Mucosa of gallbladder (tissue), 1 donor: ENCODE measurements at regions not wholly inside any gene's neighbourhood (a gene's known extent, or its start where the extent isn't known, plus 50 kb on each side); places are given as distances from the start of the nearest gene placed in this dataset.

ENCODE experiments used
- DNase-seq: peaks from one replicate; pipeline ENCODE4 v3.0.0-alpha.2; 2020; ENCODE audit warnings: low spot score
- donor health status: DM: no; HTN: no; CAD: no.

DNA sequence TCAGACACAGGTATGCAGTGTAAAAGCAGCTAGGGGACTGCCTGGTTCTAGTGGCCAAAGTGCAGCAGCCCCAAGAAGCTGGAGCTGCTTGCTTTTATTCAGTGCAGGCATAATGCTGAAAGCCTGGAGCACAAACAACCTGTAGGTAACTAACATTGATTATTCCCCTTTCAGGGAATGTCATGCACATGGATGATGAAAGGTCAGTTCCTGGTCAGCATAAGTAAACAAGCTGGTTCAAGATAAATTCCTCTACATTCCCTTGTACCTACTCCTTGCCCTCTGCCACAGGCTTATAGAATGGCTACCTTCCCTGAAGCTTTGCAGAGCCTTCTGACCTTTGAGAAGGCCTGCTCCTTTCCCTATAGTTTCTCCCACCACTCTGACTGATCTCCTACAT is 1318.5 kb upstream of the ADGRL3 start:
- DNase-seq: no peak

DNA sequence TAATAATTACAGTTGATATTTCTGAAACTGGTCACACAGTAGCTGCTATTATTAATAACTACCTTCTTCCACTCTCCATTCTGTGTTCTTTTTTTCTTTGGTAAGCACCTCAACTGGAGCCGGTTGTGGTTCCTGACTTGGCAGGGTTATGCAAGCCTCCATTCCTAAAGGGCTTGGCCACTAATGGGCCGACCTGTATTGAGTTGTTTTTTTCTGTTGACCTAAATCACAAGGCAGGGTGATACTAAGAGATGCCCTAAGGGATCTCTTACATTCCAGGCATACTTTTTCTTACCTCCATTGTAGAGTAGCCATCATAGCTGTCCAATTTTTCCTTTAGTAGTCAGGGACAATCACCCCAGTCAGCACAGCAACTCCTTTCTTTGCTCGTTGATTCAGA is 1295.8 kb upstream of the ADGRL3 start:
- no peak for DNase-seq

DNA sequence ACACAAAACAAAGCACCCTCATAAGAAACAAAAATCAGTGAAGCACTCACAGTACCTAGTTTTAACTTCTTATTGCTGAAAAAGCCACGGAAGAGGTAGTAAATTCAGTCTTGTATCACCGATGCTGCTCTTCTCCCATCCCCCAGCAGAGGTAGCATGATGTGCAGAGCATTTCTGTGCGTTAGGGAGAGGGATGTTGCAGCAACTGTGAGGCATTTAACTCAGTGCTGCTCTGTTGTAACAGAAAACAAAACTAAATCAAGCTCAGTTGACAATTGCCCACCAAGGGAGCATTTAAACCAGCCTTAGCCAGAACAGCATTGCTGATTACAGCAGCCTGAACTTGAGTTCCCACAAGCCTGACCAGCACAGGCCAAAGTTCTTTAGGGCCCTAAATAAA is 1279.7 kb upstream of the ADGRL3 start:
- no peak for DNase-seq

DNA sequence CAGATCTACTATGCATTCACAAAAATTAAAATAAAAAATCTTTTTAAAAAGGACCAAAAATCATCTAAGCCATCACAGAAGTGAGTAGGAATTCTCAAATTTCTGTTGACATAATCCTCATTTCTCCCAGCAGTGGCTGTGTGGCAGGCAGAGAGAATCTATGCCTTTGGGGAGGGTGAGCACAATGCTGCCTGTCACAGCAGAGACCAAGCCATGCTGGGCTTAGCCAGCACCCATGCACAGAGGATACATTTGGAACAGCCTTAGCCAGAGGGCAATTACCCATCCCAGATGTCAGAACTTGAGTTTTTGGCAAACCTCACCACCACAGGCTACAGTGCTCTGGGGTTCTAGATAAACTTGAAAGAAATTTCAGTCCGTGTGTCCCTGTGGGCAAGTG is 1274.8 kb upstream of the ADGRL3 start:
- DNase-seq: no peak

DNA sequence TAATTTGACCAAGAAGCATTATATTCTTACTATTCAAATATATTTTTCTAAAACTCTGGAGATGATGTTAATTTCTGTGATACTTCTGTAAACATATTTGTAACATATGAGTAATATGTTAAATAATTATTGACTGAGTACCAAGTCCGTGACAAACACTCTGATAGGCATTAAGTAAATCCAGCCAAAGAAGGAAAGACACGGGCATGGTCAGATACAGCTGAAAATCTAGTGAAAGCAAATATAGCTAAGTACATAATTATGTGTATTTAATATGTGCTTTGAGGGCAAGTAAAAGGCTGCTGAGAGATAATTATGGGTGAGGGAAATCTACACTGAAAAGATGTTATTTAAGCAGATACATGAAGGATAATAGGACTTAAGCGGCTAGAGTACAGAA is 1263.6 kb upstream of the ADGRL3 start:
- no peak for DNase-seq

DNA sequence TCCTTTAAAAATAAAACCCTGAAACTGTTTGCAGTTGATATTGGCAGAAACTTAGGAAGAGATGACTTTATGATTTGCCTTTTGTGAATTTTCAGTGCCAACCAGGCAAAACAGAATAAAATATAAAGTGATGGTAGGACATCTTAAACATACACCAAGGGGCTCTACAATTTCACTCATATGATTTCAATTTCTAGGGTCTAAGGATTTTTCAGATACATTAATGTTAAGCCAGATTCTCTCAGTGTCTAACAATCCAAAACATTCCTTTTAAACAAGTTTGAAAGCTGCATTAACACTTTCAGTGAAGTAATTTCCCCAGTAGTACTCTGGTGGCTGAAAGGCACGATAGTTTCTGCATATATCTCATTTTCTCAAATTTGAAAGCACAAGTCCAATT is 1262.0 kb upstream of the ADGRL3 start:
- no peak for DNase-seq

DNA sequence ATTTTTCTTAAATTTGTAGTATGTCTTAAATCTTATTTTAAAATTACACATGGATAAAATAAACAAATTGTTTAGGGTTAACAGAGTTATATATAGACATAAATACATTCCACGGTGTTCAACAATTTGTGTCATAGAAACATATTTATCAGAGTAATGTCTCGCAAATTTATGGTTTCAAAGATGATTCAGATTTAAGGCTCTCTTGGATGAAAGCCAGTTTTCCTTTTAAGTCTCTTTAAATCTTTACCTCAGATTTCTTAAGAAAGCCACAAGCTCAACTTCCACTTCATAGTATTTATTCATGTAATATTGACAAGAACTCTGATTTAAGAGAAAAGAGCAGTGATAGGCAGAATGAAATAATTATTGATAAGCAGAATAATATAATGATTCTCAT is 1254.8 kb upstream of the ADGRL3 start:
- DNase-seq: no peak

DNA sequence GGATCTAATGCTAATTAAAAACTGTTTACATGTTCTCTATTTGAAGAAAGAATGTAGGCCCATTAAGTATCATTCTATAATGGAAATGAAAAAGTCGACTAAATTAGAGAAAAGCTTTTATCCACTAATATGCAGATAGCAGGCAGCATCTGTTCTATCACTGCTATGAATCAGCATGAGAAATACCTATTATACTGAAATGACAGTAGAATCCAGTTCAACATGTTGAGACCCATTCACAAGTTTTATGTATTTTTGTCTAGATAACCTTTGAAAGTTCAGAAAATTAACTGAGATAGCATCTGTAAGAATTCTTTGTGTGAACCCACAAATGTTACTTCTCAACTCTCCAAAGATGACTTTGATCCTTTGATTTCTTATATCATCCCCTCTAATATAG is 1254.4 kb upstream of the ADGRL3 start:
- no peak for DNase-seq

DNA sequence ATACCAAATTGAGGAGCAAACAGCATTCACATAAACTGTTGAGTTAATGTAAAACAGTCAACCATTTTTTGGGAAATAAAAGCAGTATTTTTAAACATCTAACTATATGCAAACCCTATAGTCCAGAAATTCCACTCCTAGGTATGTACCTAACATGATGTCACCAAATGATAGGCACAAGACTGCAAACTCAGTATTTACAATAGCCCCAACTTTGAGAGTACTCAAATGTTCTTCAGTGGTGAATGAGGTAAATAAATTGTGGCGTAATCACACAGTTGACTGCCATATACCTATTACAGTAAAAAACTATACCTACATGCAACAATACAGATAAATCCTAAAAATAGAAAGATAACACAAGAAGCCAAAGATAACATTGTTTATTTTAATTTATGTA is 1243.8 kb upstream of the ADGRL3 start:
- DNase-seq: no peak

DNA sequence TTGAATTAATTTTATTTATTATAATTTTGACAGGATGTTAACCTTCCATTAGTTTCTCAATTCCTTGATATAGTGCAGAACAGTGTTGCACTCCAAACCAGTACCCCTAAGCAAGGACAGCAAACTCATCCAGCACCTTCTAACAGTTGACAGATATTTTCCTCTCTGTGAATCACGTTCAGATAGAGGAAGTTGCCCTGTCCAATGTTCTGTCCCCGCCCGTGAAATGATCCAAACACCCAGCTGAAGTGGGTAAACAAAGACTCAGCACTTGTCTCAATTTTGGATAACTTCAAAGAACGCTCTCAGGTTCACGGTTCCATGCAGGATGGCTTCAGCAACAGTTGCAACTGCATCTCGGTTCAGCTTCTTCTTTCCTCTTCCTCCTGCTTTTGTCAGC is 1240.0 kb upstream of the ADGRL3 start:
- DNase-seq: no peak

DNA sequence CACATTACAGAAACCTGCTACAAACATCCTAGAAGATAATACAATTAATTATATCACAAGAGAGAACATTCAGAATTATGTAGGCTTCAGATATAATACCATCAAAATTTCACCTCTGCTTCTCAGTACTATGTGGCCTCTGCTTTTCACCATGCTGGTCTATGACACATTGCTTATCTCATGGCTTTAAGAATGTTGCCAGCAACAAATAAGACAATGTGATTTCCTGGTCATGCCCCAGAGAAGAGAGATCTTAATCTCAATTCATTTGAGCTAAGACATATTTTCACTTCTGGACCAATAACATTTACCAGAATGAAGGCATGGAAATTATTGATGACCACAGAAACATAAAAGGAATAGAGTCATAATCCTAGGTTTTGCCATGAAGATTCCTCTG is 1233.4 kb upstream of the ADGRL3 start:
- no peak for DNase-seq

DNA sequence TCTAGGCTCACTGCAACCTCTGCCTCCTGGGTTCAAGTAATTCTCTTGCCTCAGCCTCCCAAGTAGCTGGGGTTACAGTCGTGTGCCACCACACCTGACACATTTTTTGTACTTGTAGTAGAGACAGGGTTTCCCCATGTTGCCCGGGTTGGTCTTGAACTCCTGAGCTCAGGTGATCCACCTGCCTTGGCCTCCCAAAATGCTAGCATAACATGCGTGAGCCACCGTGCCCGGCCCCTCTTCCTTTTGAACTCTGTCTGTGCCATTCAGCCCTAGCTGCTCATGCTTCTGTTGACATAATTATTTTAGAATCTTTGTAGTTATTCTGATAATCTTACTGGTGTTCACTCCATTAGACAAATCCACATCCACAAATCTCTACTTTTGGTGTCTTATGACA is 1231.3 kb upstream of the ADGRL3 start:
- DNase-seq: no peak

DNA sequence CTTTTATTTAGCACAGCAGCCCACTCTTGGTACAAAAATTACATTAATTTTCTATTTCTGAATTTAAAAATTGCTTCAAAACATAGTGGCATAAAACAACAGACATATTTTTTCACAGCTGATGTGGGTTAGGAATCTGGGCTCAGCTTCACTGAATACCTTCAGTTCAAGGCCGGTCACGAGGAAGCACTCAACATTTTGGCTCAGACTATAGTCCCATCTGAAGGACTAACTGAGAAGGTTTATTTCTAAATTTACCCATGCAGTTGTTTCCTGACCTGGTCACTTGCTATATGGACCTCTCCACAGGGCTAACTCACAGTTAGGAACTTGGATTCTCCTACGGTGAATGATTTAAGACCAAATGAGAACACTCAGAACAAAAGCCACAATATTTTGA is 1230.2 kb upstream of the ADGRL3 start:
- no peak for DNase-seq

DNA sequence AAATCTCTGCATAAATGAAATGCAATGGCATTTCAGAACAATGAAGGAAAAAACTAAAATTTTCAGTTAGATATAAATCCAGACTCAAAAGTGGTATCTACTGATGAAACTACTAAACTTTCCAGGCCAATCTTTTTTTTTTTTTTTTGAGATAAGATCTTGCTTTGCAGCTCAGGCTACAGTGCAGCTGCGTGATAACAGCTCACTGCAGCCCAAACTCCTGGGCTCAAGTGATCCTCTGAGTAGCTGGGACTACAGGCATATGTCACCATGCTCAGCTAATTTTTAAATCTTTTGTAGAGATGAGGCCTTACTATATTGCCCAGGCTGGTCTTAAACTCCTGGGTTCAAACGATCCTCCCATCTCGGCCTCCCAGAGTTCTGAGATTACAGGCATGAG is 1228.2 kb upstream of the ADGRL3 start:
- DNase-seq: no peak

DNA sequence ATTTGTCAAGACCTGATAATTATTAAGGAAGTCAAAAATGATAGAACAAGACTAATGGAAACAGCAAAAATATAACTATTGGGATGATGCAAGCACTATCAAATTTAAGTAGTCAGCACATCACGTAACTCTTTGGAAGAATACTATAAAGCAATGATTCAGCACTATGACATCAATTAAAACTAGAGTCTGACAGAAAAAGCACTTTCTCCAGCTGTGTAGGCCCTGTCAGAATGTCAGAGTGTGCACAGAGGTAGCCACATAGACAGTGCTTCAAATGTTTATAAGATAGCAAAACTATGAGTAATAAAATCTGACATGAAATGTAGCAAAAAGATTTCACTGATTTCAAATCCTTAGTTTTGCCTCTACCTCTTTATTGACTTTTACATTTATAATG is 1226.6 kb upstream of the ADGRL3 start:
- no peak for DNase-seq

DNA sequence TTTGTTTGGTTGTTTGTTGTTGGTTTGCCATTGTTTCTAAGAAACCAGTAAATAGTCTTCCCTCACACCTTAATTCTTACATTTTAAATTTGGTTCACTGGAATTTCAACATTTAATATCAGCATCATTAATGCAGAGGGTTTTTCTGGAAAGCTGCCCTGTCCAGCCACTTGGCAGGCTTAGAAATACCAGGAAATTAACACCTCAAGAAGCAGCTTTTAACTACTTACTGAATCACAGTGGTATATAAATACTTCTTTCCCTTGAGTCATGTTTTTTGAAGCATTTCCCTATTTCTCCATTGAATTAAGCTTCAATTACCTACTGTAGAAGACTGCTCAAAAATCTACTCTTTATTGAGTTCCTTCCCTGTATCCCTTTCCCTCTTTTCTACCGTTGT is 1221.1 kb upstream of the ADGRL3 start:
- no peak for DNase-seq

DNA sequence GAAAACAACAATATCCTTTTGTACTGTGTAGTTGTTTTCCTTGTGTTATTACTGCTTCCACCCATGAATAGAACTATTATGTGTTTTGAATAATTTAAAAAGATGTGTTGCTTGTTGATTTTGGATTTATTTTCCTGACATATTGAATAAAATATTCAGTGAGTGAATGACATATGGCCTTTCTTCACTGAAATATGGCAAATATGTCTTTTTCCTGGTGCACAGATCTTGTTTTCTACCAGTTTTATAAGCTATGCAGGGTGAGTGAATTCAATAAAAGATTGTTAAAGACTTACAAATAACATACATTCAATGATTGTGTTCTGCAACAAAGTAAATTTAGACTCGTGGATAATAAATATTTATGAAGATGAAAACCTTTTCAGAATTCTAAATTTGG is 1216.3 kb upstream of the ADGRL3 start:
- DNase-seq: no peak

DNA sequence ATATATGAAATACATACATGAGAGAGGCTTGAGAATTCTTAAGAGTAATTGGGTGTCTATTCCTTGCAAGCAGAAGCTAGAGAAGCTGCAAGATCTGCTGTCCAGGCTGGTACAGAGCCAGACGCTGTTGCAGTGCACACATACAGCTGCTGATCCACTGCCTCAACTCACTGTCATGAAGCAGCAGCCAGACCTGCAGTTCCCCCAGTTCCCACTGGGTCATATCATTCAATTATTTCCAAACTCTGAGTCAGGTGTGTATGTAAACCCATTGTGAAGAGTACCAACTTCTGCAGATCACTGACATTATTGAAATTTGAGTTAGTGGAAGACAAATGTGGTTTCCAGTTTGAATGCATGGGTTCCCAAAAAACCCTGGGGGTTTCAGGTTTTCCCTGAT is 1212.8 kb upstream of the ADGRL3 start:
- DNase-seq: no peak

DNA sequence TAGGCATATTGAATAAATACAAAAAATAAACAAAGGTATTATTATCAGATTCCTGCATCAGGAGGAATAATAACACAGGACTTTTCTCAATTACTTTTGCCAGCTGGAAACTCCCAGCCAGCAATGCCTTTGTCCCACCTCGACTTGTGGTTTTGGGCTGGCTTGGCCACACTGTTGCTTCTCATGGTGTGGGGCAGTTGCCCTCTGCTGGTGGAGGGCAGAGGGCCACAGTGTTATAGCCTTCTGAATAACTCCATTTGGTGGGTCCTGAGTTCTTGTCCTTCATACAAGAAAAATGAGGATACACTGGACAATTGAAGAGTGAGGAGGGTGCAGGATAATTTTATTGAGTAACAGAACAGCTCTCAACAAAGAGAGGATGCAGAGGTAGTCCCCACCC is 1206.0 kb upstream of the ADGRL3 start:
- no peak for DNase-seq

DNA sequence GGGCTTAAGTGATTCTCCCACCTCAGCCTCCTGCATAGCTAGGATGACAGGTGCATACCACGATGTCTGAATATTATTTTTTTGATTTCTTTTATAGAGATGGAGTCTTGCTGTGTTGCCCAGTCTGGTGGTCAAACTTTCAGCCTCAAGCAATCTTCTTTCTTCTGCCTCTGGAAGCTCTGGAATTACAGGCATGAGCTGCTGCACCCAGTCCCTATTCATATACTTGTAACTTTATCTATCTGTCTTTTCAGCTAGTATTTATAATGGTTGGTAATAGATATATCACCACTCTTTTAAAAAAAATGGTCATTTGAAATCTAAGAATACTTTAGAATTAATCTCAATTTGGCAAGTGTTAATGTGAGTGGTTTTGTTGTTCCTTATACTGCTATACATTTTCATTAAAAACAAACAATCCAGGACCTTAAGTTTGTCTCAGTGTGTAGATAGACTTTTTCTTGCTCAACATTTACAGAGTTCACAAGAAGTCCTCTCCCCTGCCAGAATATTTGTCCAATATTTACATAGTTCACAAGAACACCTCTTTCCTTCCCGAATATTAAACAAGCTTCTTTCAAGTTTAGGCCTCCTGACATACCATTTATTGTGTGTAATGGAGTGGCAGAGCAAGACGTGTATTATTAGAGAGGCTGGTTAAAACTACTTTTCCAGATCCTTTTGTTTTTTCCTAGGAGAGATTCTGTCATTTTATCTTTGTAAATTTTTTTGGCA is 1197.4 kb upstream of the ADGRL3 start:
- no peak for DNase-seq

DNA sequence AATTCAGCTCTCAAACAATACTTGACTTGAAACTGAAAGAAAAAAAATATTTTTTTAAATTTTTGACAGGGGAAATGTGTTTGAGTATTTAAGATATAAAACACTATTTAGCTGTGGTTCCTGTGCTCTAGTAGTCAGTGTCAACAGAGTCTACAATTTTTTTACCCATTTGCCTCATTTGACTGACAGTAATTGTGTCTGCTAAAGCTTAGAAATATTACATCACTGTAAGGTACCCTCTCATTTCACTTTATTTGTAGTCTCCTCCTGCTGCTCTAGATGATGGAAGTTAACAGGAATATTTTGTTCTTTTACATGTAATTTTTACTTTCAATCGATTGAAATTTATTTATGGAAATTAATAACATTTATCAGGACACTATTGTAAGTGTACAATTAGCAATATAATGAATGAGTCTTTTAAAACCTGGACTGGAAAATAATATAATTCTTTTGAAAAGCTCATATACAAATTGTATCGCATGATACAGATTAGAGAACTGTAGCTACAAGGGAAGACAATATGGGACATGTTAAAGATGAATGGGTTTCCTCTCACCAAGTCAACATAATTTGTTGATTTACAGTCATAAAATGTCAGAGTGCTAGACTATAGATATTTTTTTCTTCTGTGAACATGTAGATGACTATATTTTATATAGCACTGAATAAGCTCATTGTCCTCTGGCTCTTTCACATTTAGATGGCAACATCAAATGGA is 1186.5 kb upstream of the ADGRL3 start:
- no peak for DNase-seq

DNA sequence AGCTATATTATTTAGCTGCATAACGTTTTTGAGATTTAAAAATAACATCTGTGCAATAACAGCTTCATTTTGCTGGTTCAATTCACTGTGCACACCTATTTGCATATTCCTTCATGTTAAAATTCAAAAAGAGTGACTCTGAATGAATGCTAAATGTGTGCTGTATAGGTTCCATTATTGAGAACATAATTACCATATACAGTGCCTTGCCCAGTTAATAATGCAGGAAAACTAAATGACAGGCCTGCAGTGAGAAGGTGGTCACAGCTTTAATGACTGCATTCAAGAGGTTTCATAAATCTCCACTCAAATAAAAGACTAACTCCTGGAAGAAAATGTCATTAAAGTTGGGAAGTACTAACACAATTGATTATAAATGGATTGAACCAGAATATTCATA is 1183.2 kb upstream of the ADGRL3 start:
- DNase-seq: no peak

DNA sequence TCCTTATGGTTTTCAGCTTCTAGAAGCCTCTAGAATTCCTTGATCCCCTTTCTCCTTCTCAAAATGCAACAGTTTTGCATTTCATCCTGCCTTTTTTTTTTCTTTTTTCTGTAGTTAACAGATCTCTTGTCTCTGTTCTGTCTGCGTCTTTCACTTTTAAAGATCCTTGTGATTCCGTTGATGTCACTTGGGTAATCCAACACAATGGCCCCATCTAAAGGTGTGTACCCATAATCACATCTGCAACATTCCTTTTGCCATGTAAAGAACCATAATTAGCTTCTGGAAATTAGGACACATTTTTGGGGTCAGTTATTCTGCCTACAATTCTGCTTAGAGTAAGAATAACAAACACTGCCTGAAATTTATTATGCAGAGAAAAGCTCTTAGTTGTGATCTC is 1180.9 kb upstream of the ADGRL3 start:
- no peak for DNase-seq

DNA sequence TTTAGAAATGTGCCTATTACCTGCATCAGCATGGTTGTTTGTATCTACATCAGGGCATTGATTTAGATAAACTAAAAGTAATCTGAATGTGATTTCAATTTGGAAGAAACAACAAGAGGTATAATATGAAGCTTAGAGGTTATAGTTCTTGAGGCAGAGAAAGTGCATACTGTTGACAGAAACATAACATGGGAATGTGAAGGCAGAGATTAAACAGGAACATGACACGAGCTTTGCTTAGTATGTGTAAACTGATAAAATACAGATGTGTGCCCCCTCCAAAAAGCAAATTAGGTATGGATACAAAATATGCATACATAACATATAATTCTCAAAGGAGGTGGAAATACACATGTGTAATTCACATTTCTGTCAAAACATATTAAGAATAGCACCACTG is 1180.2 kb upstream of the ADGRL3 start:
- DNase-seq: no peak
